ENCODE measurements at regions not wholly inside any gene's neighbourhood (a gene's known extent, or its start where the extent isn't known, plus 50 kb on each side); places are given as distances from the start of the nearest gene placed in this dataset.

GRCh38 chr7:153002572-153002971, 243.0 kb downstream of the ACTR3B start:
- no peaks in the 10 kb centered on the region for H3K4me1 ChIP-seq
- H3K27ac ChIP-seq = no peak overlapping the region
- TF ChIP-seq POLR2A (IDR thresholded peaks at IDR 0.05) = no peak
- TF ChIP-seq CTCF (IDR thresholded peaks at IDR 0.05) = no peak
- H3K9me3 ChIP-seq = no peaks in the 10 kb centered on the region
- no peak for DNase-seq
- no peak overlapping the region for H3K4me3 ChIP-seq
- H3K36me3 ChIP-seq = no peaks in the 10 kb centered on the region
- H3K27me3 ChIP-seq = no peaks in the 10 kb centered on the region
- intact Hi-C loops (cut with DNase I; ENCODE audit: low total_unique reads) = no loop called here

GRCh38 chr7:153004341-153004740, 244.8 kb downstream of the ACTR3B start:
- H3K4me1 ChIP-seq = no peaks in the 10 kb centered on the region
- no peaks in the 10 kb centered on the region for H3K36me3 ChIP-seq
- no peaks in the 10 kb centered on the region for H3K9me3 ChIP-seq
- no peak for DNase-seq
- H3K4me3 ChIP-seq = no peak overlapping the region
- TF ChIP-seq CTCF (IDR thresholded peaks at IDR 0.05) = no peak
- intact Hi-C loops (cut with DNase I; ENCODE audit: low total_unique reads) = no loop called here
- H3K27me3 ChIP-seq = no peaks in the 10 kb centered on the region
- no peak overlapping the region for H3K27ac ChIP-seq

- H3K27ac ChIP-seq = no peak overlapping the region
- intact Hi-C loops (cut with DNase I; ENCODE audit: low total_unique reads) = no loop called here
- H3K27me3 ChIP-seq = no peaks in the 10 kb centered on the region
- H3K4me1 ChIP-seq = no peaks in the 10 kb centered on the region
- TF ChIP-seq POLR2A (IDR thresholded peaks at IDR 0.05) (no peak), CTCF (IDR thresholded peaks at IDR 0.05) (no peak)
- H3K4me3 ChIP-seq = no peak overlapping the region
- no peaks in the 10 kb centered on the region for H3K9me3 ChIP-seq
- no peak for DNase-seq
- H3K36me3 ChIP-seq = no peaks in the 10 kb centered on the region
Observed at GRCh38 chr7:153005750-153006435, 246.3 kb downstream of the ACTR3B start.

GRCh38 chr7:153006452-153006851, 246.9 kb downstream of the ACTR3B start:
- Histone ChIP-seq H3K9me3 (no peaks in the 10 kb centered on the region), H3K36me3 (no peaks in the 10 kb centered on the region), H3K27me3 (no peaks in the 10 kb centered on the region), H3K4me3 (no peak overlapping the region), H3K27ac (no peak overlapping the region), H3K4me1 (no peaks in the 10 kb centered on the region)
- intact Hi-C loops (cut with DNase I; ENCODE audit: low total_unique reads) = no loop called here
- no peak for DNase-seq
- no peak for TF ChIP-seq POLR2A (IDR thresholded peaks at IDR 0.05)
- no peak for TF ChIP-seq CTCF (IDR thresholded peaks at IDR 0.05)

- TF ChIP-seq POLR2A (IDR thresholded peaks at IDR 0.05) (no peak), CTCF (IDR thresholded peaks at IDR 0.05) (no peak)
- intact Hi-C loops (cut with DNase I; ENCODE audit: low total_unique reads) = no loop called here
- Histone ChIP-seq H3K27ac (no peak overlapping the region), H3K9me3 (no peaks in the 10 kb centered on the region), H3K27me3 (no peaks in the 10 kb centered on the region), H3K36me3 (no peaks in the 10 kb centered on the region), H3K4me3 (no peak overlapping the region), H3K4me1 (no peaks in the 10 kb centered on the region)
- no peak for DNase-seq
Observed at GRCh38 chr7:153006911-153007310, 247.4 kb downstream of the ACTR3B start.
